ENCODE measurements at regions not wholly inside any gene's neighbourhood (a gene's known extent, or its start where the extent isn't known, plus 50 kb on each side); places are given as distances from the start of the nearest gene placed in this dataset.

DNA sequence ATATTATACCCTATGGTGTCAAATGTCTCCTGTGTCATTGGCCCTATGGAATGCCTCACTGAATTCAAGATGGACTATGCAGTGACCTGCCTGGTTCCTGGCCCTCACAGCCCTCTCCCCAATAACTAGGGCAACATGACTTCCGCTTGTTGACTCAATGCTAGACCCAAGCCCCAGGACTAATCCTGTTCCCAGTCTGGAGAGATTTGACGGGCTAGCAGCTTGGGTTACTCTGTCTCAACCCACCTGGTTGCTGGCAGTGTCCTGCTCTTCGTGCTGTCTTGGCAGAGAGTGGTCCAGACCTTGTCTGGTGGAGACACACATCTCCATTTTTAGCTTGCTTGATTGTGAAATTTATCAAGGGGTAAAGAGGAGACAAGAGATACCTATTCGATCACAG, 135.8 kb upstream of the HES1 start:
- TF ChIP-seq, protein P1, sequence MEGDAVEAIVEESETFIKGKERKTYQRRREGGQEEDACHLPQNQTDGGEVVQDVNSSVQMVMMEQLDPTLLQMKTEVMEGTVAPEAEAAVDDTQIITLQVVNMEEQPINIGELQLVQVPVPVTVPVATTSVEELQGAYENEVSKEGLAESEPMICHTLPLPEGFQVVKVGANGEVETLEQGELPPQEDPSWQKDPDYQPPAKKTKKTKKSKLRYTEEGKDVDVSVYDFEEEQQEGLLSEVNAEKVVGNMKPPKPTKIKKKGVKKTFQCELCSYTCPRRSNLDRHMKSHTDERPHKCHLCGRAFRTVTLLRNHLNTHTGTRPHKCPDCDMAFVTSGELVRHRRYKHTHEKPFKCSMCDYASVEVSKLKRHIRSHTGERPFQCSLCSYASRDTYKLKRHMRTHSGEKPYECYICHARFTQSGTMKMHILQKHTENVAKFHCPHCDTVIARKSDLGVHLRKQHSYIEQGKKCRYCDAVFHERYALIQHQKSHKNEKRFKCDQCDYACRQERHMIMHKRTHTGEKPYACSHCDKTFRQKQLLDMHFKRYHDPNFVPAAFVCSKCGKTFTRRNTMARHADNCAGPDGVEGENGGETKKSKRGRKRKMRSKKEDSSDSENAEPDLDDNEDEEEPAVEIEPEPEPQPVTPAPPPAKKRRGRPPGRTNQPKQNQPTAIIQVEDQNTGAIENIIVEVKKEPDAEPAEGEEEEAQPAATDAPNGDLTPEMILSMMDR (IDR thresholded peaks at IDR 0.05), result no peak
- TF ChIP-seq POLR2A (IDR thresholded peaks at IDR 0.05), result no peak

Measured in esophagus squamous epithelium (tissue), 4 donors.